ENCODE measurements at regions not wholly inside any gene's neighbourhood (a gene's known extent, or its start where the extent isn't known, plus 50 kb on each side); places are given as distances from the start of the nearest gene placed in this dataset.

DNA sequence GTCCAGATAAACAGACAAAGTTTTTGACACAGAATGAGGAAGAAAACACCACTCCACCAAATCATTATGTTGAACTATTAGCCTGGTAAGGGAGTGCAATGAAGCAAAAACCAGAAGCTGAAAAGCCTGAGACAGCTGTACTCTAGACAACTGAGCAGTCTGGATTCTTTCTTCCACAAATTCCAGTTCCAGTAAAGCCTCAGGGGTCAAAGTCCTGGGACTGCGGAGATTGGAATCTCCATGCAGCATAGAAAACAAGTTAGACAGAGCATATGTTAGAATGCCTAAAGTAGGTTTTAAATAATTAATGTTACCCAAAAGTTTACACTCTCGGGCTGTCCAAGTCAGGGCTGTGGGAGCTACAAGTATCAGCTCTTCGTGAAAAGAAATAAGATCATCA, 263.2 kb downstream of the TECRL start:
- TF ChIP-seq POLR2AphosphoS5 (IDR thresholded peaks at IDR 0.05; ENCODE audit: low read depth, low read length) (no peak), POLR2A (IDR thresholded peaks at IDR 0.05; ENCODE audit: low read depth, low read length) (no peak), TAF1 (IDR thresholded peaks at IDR 0.05; ENCODE audit: borderline replicate concordance, low read depth, low read length) (no peak)
